VCaP (cell line): ENCODE measurements at regions not wholly inside any gene's neighbourhood (a gene's known extent, or its start where the extent isn't known, plus 50 kb on each side); places are given as distances from the start of the nearest gene placed in this dataset.

ENCODE experiments used
- H3K27ac ChIP-seq: fragments of 450-650 bp; 2 replicates; pipeline ENCODE4 v1.5.1; 2017
- TF ChIP-seq, protein P1 (sequence below): fragments of 450-650 bp; conservative IDR thresholded peaks from 2 replicates; pipeline ENCODE4 v1.5.1; 2017; ENCODE audit warnings: mild to moderate bottlenecking, moderate library complexity

DNA sequence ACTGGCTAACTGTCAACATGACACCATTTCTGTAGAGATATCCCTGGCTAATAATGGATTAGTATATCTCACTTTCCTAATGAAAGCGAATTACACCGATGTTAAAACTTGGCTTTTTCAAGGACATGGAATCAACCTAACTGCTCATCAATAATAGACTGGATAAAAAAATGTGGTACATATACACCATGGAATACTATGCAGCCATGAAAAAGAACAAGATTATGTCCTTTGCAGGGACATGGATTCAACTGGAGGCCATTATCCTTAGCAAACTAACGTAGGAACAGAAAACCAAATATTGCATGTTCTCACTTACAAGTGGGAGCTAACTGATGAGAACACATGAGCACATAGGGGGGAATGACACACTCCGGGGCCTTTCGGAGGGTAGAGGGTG is 62.6 kb downstream of the ZIC1 start:
- TF ChIP-seq, protein P1, sequence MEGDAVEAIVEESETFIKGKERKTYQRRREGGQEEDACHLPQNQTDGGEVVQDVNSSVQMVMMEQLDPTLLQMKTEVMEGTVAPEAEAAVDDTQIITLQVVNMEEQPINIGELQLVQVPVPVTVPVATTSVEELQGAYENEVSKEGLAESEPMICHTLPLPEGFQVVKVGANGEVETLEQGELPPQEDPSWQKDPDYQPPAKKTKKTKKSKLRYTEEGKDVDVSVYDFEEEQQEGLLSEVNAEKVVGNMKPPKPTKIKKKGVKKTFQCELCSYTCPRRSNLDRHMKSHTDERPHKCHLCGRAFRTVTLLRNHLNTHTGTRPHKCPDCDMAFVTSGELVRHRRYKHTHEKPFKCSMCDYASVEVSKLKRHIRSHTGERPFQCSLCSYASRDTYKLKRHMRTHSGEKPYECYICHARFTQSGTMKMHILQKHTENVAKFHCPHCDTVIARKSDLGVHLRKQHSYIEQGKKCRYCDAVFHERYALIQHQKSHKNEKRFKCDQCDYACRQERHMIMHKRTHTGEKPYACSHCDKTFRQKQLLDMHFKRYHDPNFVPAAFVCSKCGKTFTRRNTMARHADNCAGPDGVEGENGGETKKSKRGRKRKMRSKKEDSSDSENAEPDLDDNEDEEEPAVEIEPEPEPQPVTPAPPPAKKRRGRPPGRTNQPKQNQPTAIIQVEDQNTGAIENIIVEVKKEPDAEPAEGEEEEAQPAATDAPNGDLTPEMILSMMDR = no peak
- H3K27ac ChIP-seq = no peak overlapping the region

DNA sequence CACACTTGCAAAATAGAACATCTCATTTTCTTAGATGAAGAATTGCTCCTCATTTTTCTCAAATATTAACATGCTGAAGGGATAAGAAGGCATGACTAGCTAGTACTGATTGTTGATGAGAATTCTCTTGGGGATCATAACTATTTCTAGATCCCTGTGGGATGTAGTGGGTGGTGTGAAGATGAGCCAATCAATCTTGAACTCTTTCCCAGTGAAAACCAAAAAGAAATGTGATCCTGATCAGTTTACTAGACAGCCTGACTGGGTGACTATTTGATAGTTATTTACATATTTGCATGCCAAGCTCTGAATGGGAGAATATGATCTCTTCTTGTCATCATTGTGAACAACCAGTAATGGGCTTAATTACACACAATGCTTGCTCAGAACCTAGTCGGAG is 63.7 kb downstream of the ZIC1 start:
- H3K27ac ChIP-seq = no peak overlapping the region
- TF ChIP-seq, protein P1 = no peak

DNA sequence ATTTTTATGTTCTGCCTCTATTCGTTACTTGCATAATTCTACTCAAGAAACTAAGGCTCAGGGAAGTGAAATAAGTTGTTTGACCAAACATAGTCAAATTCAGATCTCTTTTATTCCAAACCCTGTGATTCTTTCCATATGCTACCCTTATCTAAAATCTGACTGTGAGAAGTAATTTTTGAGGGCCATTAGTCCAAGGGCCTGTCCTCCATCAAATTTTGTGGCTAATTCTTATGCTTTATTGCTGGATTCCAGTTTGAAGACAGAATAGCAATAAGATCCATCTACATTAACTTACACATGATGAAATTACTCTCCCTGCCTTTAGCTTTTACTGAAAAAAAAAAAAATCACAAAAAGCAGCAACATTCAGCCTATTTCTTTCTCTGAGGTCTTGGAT is 74.0 kb downstream of the ZIC1 start:
- H3K27ac ChIP-seq = no peak overlapping the region
- TF ChIP-seq, protein P1 = no peak

DNA sequence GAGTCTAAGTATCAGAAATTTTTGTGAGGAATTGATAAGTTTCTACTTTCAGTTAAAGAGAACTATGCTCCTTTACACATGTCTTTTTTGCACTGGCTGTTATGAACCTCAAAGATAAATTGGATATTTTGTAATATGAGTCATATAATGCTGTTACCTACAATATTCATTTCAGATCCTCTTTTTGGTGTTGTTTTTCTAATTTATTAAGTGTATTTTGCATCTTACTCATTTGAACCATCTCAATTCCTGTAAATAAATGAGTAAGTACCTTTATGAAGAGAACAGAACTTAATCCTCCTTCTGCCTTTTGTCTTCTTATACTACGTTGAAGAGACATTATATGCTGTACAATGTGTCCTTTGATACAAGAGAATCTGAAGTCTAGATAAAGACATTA is 74.4 kb downstream of the ZIC1 start:
- H3K27ac ChIP-seq = no peak overlapping the region
- TF ChIP-seq, protein P1 = no peak

DNA sequence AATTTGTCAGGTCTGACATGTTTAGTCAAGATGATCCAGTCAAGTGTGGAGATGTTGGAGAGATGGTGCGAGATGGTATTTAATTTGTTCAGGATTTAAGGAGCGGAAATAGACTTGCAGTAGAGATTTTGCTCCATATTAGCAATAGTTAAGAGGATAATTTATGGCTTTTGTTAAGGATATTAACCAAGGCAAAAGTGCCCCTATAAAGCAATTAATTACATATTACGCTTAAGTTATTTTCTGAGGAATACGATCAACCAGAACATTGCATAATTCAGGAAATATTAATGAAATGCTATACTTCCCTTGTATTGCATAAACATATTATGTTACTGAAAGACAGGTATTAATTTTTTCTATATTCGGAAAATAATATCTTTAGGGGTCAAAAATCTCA is 83.9 kb downstream of the ZIC1 start:
- no peak overlapping the region for H3K27ac ChIP-seq

DNA sequence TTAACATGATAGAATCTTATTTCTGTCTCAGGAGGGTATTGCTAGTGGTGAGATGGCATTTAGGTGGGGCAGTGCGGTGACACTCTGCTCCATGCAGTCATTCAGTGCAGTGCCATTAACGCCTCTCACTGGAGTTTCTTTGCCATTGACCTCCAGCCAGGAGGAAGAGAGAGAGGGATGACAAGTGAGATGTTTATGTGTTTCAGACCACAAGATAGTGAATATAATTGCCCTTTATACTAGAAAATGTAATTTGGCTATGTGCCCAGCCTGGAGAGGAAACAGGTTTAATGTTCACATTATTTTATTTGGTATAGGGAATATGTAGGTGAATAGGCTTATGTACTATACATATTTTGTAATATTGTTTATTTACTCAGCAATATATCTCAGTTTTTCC is 84.5 kb downstream of the ZIC1 start:
- TF ChIP-seq, protein P1 = no peak
- H3K27ac ChIP-seq = no peak overlapping the region

More for the DNA sequence above, 83.9 kb downstream of the ZIC1 start:
- TF ChIP-seq, protein P1 = no peak

DNA sequence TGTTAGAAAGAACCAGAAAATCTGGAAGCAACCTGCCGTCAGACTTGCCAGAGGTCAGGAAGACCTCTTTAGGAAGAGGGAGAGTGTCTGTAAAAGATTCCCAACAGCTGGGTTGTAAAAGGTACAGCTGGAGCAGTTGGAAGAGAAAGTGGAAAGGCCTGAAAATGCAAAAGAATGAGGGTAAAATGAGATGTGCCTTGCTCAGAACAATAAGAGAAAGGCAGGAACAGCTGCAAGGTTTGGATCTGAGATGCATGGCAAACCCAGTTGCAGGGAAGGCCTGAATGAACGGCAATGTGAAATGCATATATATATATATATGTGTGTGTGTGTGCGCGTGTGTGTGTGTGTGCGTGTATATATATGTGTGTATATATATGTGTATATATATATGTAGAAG is 88.1 kb downstream of the ZIC1 start:
- H3K27ac ChIP-seq = no peak overlapping the region

More for the DNA sequence above, 88.1 kb downstream of the ZIC1 start:
- TF ChIP-seq, protein P1 = no peak
